ENCODE measurements at regions not wholly inside any gene's neighbourhood (a gene's known extent, or its start where the extent isn't known, plus 50 kb on each side); places are given as distances from the start of the nearest gene placed in this dataset.

- no peak for TF ChIP-seq CTCF (conservative IDR thresholded peaks at IDR 0.05 in 1 of 2, IDR thresholded peaks at IDR 0.05 in 1 of 2; ENCODE audit: extremely low read depth in 1 of 2, insufficient read depth in 1 of 2, low read depth in 1 of 2, low read length in 2 of 2)
- TF ChIP-seq EZH2 (IDR thresholded peaks at IDR 0.05; ENCODE audit: borderline replicate concordance, low read length), result no peak
Observed at GRCh38 chr4:83179205-83179604, 64.7 kb upstream of the PLAC8 start.

Data from mammary epithelial cell (primary cell).